Uterus (tissue), 3 donors: ENCODE measurements at regions not wholly inside any gene's neighbourhood (a gene's known extent, or its start where the extent isn't known, plus 50 kb on each side); places are given as distances from the start of the nearest gene placed in this dataset.

Experiments
- DNase-seq, 2 donors: peaks; one replicate each; pipeline ENCODE4 v3.0.0-alpha.2; 2019 to 2020
- H3K27ac ChIP-seq, 2 donors: fragments of 200-600 bp; sonication (generic); 1 replicate in 1 of 2; 2 replicates in 1 of 2; pipeline ENCODE4 v1.5.1; 2016 to 2018
- H3K27me3 ChIP-seq, 2 donors: fragments of 200-600 bp; sonication (generic); one replicate each; pipeline ENCODE4 v1.5.1; 2018 to 2019; ENCODE audit warnings: control low read depth in 1 of 2
- H3K36me3 ChIP-seq, 2 donors: fragments of 200-600 bp; sonication (generic); one replicate each; pipeline ENCODE4 v1.5.1; 2019; ENCODE audit warnings: control low read depth in 1 of 2
- H3K4me1 ChIP-seq, 2 donors: fragments of 200-600 bp; sonication (generic); one replicate each; pipeline ENCODE4 v1.5.1; 2018 to 2019; ENCODE audit warnings: control low read depth in 1 of 2
- H3K4me3 ChIP-seq, 2 donors: fragments of 200-600 bp; sonication (generic); 1 replicate in 1 of 2; 2 replicates in 1 of 2; pipeline ENCODE4 v1.5.1; 2018 to 2019; ENCODE audit warnings: mild to moderate bottlenecking in 1 of 2
- H3K9me3 ChIP-seq, 2 donors: fragments of 200-600 bp; sonication (generic); one replicate each; pipeline ENCODE4 v1.5.1; 2019; ENCODE audit warnings: control low read depth in 1 of 2
- POLR2A ChIP-seq, 2 donors: fragments of 450-650 bp; IDR thresholded peaks; one replicate each; pipeline ENCODE4 v1.6.1; 2016; ENCODE audit warnings: antibody characterized with exemption in 2 of 2, mild to moderate bottlenecking in 1 of 2, moderate library complexity in 1 of 2
- intact Hi-C: fragments of 100-400 bp; cut with DNase I; formaldehyde crosslinking; loops from one replicate; pipeline ENCODE4 v1.15.1; 2023; ENCODE audit warnings: low total_unique reads
- TF ChIP-seq, protein P1 (sequence below), 4 experiments: fragments of 200-600 bp in 2 of 4; fragments of 450-650 bp in 2 of 4; sonication (generic) in 2 of 4; IDR thresholded peaks; one replicate each; pipeline ENCODE4 v1.5.1; 2016 to 2019; ENCODE audit warnings: antibody characterized with exemption in 4 of 4, mild to moderate bottlenecking in 2 of 4, moderate library complexity in 1 of 4
- donor health status: DM: yes; HTN: yes; CAD: no.

GRCh38 chr14:97025722-97026121, 228.5 kb downstream of the VRK1 start:
- intact Hi-C loops: no loop called here
- H3K27me3 ChIP-seq: no peaks in the 10 kb centered on the region
- TF ChIP-seq, protein P1, sequence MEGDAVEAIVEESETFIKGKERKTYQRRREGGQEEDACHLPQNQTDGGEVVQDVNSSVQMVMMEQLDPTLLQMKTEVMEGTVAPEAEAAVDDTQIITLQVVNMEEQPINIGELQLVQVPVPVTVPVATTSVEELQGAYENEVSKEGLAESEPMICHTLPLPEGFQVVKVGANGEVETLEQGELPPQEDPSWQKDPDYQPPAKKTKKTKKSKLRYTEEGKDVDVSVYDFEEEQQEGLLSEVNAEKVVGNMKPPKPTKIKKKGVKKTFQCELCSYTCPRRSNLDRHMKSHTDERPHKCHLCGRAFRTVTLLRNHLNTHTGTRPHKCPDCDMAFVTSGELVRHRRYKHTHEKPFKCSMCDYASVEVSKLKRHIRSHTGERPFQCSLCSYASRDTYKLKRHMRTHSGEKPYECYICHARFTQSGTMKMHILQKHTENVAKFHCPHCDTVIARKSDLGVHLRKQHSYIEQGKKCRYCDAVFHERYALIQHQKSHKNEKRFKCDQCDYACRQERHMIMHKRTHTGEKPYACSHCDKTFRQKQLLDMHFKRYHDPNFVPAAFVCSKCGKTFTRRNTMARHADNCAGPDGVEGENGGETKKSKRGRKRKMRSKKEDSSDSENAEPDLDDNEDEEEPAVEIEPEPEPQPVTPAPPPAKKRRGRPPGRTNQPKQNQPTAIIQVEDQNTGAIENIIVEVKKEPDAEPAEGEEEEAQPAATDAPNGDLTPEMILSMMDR (IDR thresholded peaks at IDR 0.05): no peak
- TF ChIP-seq POLR2A (IDR thresholded peaks at IDR 0.05): no peak
- H3K4me1 ChIP-seq: no peaks in the 10 kb centered on the region
- H3K27ac ChIP-seq: no peak overlapping the region
- no peaks in the 10 kb centered on the region for H3K9me3 ChIP-seq
- no peaks in the 10 kb centered on the region for H3K36me3 ChIP-seq
- no peak overlapping the region for H3K4me3 ChIP-seq
- DNase-seq: no peak

GRCh38 chr14:97027256-97027999, 230.2 kb downstream of the VRK1 start:
- Histone ChIP-seq H3K27me3 (peaks cover 0 to 6% of the 10 kb centered on the region in 2 donors), H3K4me3 (no peak overlapping the region), H3K36me3 (no peaks in the 10 kb centered on the region), H3K27ac (no peak overlapping the region), H3K4me1 (no peaks in the 10 kb centered on the region), H3K9me3 (no peaks in the 10 kb centered on the region)
- no peak for DNase-seq
- TF ChIP-seq, protein P1 (IDR thresholded peaks at IDR 0.05): no peak
- no peak for TF ChIP-seq POLR2A (IDR thresholded peaks at IDR 0.05)
- intact Hi-C loops: no loop called here

DNA sequence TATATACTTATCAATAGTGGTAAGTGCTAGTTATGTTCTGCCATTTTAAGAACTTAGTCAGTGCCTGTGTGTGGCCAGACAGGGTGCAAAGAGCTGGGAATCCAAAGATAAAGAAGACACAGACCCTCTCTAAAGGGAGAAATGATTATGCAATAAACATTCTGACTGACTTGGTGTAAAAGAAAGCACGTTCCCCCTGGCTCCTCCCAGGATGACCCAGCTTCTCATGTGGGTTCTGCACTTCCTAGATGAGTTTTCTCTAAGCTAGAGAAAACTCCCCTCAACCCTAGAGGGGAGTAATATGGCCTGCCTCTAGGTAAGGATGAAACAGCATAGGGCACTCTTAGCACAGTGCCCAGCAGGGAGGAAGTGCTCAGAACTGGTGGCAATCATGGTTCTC, 231.2 kb downstream of the VRK1 start:
- DNase-seq: no peak
- peaks cover 0 to 6% of the 10 kb centered on the region in 2 donors for H3K27me3 ChIP-seq
- no peaks in the 10 kb centered on the region for H3K4me1 ChIP-seq
- H3K4me3 ChIP-seq: no peak overlapping the region
- intact Hi-C loops: no loop called here
- TF ChIP-seq, protein P1 (IDR thresholded peaks at IDR 0.05): no peak
- TF ChIP-seq POLR2A (IDR thresholded peaks at IDR 0.05): no peak
- H3K9me3 ChIP-seq: no peaks in the 10 kb centered on the region
- no peak overlapping the region for H3K27ac ChIP-seq
- no peaks in the 10 kb centered on the region for H3K36me3 ChIP-seq

DNA sequence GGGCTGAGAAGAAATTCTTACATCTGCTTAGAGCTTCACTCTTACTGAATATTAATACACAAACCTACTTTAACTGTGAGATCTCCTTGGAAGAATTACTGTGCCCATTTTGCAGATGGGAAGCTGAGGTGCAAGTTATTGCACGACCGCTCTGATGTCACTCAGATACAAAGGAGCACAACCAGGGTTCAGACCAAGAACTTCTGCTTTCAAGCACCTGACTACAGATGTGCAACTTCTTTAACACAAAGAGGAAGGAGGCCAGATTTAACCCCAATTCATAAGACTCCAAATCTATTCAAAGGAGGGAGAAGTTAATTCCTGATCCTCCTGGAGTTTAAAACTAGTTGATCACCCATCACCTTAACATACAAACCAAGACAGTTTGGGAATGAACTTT, 232.6 kb downstream of the VRK1 start:
- Histone ChIP-seq H3K27ac (no peak overlapping the region), H3K36me3 (no peaks in the 10 kb centered on the region), H3K4me1 (no peaks in the 10 kb centered on the region), H3K4me3 (no peak overlapping the region), H3K27me3 (peaks cover 0 to 6% of the 10 kb centered on the region in 2 donors), H3K9me3 (no peaks in the 10 kb centered on the region)
- no peak for DNase-seq
- intact Hi-C loops: no loop called here
- TF ChIP-seq, protein P1 (IDR thresholded peaks at IDR 0.05): no peak
- TF ChIP-seq POLR2A (IDR thresholded peaks at IDR 0.05): no peak

DNA sequence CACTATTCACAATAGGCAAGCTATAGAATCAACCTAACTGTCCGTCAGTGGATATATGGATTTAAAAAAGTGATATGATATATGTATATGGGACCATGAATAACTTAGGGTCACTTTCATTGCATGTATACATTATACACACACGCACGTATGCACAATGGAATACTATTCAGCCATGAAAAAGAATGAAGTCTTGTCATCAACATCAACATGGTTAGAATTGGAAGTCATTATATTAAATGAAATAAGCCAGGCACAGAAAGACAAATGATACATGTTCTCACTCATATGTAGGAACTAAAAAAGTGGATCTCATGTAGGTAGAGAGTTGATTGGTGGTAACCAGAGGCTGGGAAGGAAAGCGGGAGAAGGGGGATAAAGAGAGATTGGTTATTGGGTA, 234.3 kb downstream of the VRK1 start:
- TF ChIP-seq POLR2A (IDR thresholded peaks at IDR 0.05): no peak
- TF ChIP-seq, protein P1 (IDR thresholded peaks at IDR 0.05): no peak
- H3K27ac ChIP-seq: no peak overlapping the region
- H3K9me3 ChIP-seq: no peaks in the 10 kb centered on the region
- intact Hi-C loops: no loop called here
- H3K4me1 ChIP-seq: no peaks in the 10 kb centered on the region
- peaks cover 0 to 6% of the 10 kb centered on the region in 2 donors for H3K27me3 ChIP-seq
- H3K4me3 ChIP-seq: no peak overlapping the region
- no peaks in the 10 kb centered on the region for H3K36me3 ChIP-seq
- no peak for DNase-seq
